ENCODE measurements at regions not wholly inside any gene's neighbourhood (a gene's known extent, or its start where the extent isn't known, plus 50 kb on each side); places are given as distances from the start of the nearest gene placed in this dataset.

DNA sequence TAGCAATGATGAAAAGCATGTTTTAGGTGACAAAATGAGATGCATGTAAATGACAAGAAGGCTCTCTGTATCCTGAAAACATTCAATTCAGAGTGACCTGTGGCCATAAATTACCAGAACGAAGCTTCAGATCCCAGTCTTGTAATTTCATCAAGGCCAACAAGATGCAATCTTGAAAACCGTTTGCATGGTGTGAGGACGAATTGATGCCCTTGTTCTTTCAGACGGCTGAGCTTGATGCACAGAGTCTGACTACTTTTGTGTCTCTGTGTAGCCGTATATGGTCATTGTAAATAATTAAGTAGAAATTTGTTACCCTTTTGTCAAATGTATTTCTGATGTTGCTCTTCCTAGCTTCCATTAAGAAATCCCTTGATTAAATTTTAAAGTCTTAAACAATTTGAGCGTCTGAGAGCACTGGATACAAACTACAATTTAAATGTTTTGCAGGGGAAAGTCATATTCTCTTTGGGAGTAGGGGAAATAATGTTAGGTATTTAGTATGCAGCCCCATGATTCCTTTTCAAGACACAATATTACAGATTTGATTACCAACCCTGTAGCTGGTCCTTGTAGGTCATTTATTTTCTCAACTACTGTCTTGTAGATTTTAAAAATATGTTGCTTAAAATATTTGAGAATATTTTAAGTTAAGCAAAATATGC is 125.8 kb upstream of the PCDH9 start:
- TF ChIP-seq POLR2A (IDR thresholded peaks at IDR 0.05) (no peak), CTCF (IDR thresholded peaks at IDR 0.05) (no peak), EP300 (IDR thresholded peaks at IDR 0.05; ENCODE audit: low read depth) (no peak)

All from transverse colon (tissue), 3 donors.